H1 (cell line): ENCODE measurements at regions not wholly inside any gene's neighbourhood (a gene's known extent, or its start where the extent isn't known, plus 50 kb on each side); places are given as distances from the start of the nearest gene placed in this dataset.

Experiments used
- ASH2L ChIP-seq: fragments of 200-600, 300-600 bp; sonication (generic); IDR thresholded peaks from one replicate; pipeline ENCODE4 v1.7.1; 2017; ENCODE audit warnings: low read length
- BACH1 ChIP-seq: IDR thresholded peaks from 2 replicates; pipeline ENCODE4 v1.6.1; 2012; ENCODE audit warnings: low read length, improper control_type of control experiment
- BCL11A ChIP-seq, 2 experiments: IDR thresholded peaks; one replicate each; pipeline ENCODE4 v1.6.1; 2011; ENCODE audit warnings: low read depth in 2 of 2, low read length in 2 of 2, mild to moderate bottlenecking in 2 of 2
- CHD1 ChIP-seq: IDR thresholded peaks from 2 replicates; pipeline ENCODE4 v1.6.1; 2012; ENCODE audit warnings: low read depth, low read length, improper control_type of control experiment
- CREB1 ChIP-seq: IDR thresholded peaks from 2 replicates; pipeline ENCODE4 v1.6.1; 2012; ENCODE audit warnings: inconsistent platforms
- FOSL1 ChIP-seq: IDR thresholded peaks from 2 replicates; pipeline ENCODE4 v1.6.1; 2011; ENCODE audit warnings: mild to moderate bottlenecking, low read depth, low read length, moderate library complexity; ENCODE audit not compliant: insufficient read depth
- GTF2F1 ChIP-seq: IDR thresholded peaks from 2 replicates; pipeline ENCODE4 v1.6.1; 2012; ENCODE audit warnings: low read depth, low read length, improper control_type of control experiment, borderline replicate concordance
- KDM1A ChIP-seq: fragments of 200-600, 300-600 bp; sonication (generic); IDR thresholded peaks from 2 replicates; pipeline ENCODE4 v1.7.1; 2016; ENCODE audit warnings: mild to moderate bottlenecking, low read length, borderline replicate concordance
- POLR2AphosphoS5 ChIP-seq: IDR thresholded peaks from 2 replicates; pipeline ENCODE4 v1.6.1; 2011; ENCODE audit warnings: low read depth, low read length
- SIRT6 ChIP-seq: IDR thresholded peaks from one replicate; pipeline ENCODE4 v1.7.1; 2012; ENCODE audit warnings: low read length, inconsistent platforms
- SIX5 ChIP-seq: IDR thresholded peaks from 2 replicates; pipeline ENCODE4 v1.6.1; 2011; ENCODE audit warnings: mild to moderate bottlenecking, low read depth, low read length
- SP1 ChIP-seq: IDR thresholded peaks from 2 replicates; pipeline ENCODE4 v1.6.1; 2011; ENCODE audit warnings: low read depth, low read length
- ZNF274 ChIP-seq: IDR thresholded peaks from 2 replicates; pipeline ENCODE4 v1.7.0; 2012; ENCODE audit warnings: low read length, borderline replicate concordance; ENCODE audit errors: extremely low read depth
- TF ChIP-seq, protein P1 (sequence below): fragments of 300-600 bp; sonication (generic); IDR thresholded peaks from 2 replicates; pipeline ENCODE4 v1.7.1; 2012; ENCODE audit warnings: low read length, moderate library complexity, mild to moderate bottlenecking, inconsistent platforms; ENCODE audit not compliant: insufficient replicate concordance

DNA sequence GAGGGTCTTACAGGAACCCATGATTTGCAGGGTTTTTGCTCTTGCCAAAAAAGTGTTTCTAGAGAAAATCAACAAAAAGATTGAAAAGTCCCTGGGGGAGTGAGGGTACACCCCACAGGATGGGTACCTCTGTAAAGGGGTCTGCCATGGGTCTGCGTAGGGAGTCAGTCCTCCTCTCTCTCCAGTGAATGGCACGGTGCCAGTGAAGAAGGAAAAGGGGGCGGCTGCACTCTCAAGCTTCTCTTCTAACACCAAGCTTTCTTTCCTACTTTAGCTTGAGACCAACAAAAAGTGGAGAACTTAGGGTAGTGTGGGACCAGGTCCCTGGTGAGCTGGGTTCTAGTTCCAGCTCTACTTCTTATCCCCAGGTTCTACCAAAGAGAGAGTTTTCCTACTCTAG lies 87.4 kb downstream of the GLUL start (continued):
- TF ChIP-seq, protein P1, sequence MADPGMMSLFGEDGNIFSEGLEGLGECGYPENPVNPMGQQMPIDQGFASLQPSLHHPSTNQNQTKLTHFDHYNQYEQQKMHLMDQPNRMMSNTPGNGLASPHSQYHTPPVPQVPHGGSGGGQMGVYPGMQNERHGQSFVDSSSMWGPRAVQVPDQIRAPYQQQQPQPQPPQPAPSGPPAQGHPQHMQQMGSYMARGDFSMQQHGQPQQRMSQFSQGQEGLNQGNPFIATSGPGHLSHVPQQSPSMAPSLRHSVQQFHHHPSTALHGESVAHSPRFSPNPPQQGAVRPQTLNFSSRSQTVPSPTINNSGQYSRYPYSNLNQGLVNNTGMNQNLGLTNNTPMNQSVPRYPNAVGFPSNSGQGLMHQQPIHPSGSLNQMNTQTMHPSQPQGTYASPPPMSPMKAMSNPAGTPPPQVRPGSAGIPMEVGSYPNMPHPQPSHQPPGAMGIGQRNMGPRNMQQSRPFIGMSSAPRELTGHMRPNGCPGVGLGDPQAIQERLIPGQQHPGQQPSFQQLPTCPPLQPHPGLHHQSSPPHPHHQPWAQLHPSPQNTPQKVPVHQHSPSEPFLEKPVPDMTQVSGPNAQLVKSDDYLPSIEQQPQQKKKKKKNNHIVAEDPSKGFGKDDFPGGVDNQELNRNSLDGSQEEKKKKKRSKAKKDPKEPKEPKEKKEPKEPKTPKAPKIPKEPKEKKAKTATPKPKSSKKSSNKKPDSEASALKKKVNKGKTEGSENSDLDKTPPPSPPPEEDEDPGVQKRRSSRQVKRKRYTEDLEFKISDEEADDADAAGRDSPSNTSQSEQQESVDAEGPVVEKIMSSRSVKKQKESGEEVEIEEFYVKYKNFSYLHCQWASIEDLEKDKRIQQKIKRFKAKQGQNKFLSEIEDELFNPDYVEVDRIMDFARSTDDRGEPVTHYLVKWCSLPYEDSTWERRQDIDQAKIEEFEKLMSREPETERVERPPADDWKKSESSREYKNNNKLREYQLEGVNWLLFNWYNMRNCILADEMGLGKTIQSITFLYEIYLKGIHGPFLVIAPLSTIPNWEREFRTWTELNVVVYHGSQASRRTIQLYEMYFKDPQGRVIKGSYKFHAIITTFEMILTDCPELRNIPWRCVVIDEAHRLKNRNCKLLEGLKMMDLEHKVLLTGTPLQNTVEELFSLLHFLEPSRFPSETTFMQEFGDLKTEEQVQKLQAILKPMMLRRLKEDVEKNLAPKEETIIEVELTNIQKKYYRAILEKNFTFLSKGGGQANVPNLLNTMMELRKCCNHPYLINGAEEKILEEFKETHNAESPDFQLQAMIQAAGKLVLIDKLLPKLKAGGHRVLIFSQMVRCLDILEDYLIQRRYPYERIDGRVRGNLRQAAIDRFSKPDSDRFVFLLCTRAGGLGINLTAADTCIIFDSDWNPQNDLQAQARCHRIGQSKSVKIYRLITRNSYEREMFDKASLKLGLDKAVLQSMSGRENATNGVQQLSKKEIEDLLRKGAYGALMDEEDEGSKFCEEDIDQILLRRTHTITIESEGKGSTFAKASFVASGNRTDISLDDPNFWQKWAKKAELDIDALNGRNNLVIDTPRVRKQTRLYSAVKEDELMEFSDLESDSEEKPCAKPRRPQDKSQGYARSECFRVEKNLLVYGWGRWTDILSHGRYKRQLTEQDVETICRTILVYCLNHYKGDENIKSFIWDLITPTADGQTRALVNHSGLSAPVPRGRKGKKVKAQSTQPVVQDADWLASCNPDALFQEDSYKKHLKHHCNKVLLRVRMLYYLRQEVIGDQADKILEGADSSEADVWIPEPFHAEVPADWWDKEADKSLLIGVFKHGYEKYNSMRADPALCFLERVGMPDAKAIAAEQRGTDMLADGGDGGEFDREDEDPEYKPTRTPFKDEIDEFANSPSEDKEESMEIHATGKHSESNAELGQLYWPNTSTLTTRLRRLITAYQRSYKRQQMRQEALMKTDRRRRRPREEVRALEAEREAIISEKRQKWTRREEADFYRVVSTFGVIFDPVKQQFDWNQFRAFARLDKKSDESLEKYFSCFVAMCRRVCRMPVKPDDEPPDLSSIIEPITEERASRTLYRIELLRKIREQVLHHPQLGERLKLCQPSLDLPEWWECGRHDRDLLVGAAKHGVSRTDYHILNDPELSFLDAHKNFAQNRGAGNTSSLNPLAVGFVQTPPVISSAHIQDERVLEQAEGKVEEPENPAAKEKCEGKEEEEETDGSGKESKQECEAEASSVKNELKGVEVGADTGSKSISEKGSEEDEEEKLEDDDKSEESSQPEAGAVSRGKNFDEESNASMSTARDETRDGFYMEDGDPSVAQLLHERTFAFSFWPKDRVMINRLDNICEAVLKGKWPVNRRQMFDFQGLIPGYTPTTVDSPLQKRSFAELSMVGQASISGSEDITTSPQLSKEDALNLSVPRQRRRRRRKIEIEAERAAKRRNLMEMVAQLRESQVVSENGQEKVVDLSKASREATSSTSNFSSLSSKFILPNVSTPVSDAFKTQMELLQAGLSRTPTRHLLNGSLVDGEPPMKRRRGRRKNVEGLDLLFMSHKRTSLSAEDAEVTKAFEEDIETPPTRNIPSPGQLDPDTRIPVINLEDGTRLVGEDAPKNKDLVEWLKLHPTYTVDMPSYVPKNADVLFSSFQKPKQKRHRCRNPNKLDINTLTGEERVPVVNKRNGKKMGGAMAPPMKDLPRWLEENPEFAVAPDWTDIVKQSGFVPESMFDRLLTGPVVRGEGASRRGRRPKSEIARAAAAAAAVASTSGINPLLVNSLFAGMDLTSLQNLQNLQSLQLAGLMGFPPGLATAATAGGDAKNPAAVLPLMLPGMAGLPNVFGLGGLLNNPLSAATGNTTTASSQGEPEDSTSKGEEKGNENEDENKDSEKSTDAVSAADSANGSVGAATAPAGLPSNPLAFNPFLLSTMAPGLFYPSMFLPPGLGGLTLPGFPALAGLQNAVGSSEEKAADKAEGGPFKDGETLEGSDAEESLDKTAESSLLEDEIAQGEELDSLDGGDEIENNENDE = no peak
- TF ChIP-seq GTF2F1 (no peak), SIRT6 (no peak), ZNF274 (no peak), FOSL1 (no peak), POLR2AphosphoS5 (no peak), BCL11A (IDR thresholded peaks at IDR 0.05; ENCODE audit: low read depth in 2 of 2, low read length in 2 of 2) (no peak), SP1 (no peak), ASH2L (no peak), SIX5 (no peak), KDM1A (no peak), CHD1 (no peak), BACH1 (no peak), CREB1 (no peak)
- TF ChIP-seq, all 59 proteins: peak for 0
